Cardiac fibroblast (primary cell): ENCODE measurements at regions not wholly inside any gene's neighbourhood (a gene's known extent, or its start where the extent isn't known, plus 50 kb on each side); places are given as distances from the start of the nearest gene placed in this dataset.

Experiments used
- DNase-seq, 2 donors: peaks; one replicate each; pipeline versions ENCODE4 v3.0.0 to v3.0.0-alpha.2; 2010; ENCODE audit warnings: low read depth in 2 of 2
- H3K4me3 ChIP-seq, 2 donors: replicated peaks in 1 of 2; 1 replicate in 1 of 2; 2 replicates in 1 of 2; pipeline ENCODE4 v1.5.1; 2011; ENCODE audit warnings: low read depth in 2 of 2, low read length in 2 of 2, mild to moderate bottlenecking in 2 of 2, moderate library complexity in 1 of 2
- CTCF ChIP-seq: IDR thresholded peaks from one replicate; pipeline ENCODE4 v1.5.1; 2011; ENCODE audit warnings: low read depth, mild to moderate bottlenecking, low read length, inconsistent platforms

DNA sequence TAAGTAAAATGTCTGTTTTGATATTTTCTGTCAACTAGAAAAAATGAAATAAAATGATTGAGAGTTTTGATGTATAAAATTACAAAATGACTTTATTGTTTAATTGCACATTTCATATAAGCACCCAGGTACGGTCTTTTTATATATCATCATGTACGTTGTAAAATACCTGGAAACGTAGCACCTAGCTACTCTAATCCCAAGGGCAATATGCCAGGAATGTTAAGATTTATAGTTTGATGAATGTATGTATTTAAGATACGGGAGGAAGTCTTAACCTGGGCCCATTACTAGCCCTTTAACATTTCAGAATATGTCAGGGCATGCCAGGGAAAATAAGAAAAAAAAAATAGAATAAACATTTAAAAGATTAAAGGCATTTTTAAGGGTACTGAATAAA is 490.9 kb upstream of the NRSN1 start:
- no peak overlapping the region for H3K4me3 ChIP-seq
- TF ChIP-seq CTCF, result no peak

GRCh38 chr6:23637296-23637695 is 488.7 kb upstream of the NRSN1 start:
- no peak for DNase-seq
- TF ChIP-seq CTCF, result no peak
- H3K4me3 ChIP-seq, result no peak overlapping the region

More for the DNA sequence above, 490.9 kb upstream of the NRSN1 start:
- no peak for DNase-seq

DNA sequence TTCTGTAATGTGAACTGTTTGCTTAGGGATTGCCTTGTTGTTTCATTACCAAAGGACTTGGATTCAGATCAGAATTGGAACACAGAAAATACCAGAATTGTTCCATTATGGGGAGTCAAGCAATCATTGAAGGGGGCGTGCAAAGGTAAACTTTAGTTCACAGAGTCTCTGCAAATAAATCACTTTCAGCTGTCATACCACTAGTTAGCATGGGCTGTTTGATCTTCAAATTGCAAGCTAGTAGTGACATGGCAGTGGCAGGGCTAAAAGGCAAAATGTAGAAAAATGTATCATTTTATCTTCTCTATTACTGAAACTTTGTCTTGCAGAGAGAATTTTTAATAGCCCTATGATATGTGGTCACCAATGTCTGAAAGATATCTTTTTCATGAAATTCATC is 483.2 kb upstream of the NRSN1 start:
- H3K4me3 ChIP-seq, result no peak overlapping the region
- no peak for TF ChIP-seq CTCF
- DNase-seq, result no peak

- DNase-seq, result no peak
- no peak for TF ChIP-seq CTCF
- H3K4me3 ChIP-seq, result no peak overlapping the region
Observed at GRCh38 chr6:23647045-23647444, 479.0 kb upstream of the NRSN1 start.

- TF ChIP-seq CTCF, result no peak
- DNase-seq, result no peak
- H3K4me3 ChIP-seq, result no peak overlapping the region
Observed at GRCh38 chr6:23650676-23651075, 475.3 kb upstream of the NRSN1 start.

GRCh38 chr6:23654745-23655144 is 471.3 kb upstream of the NRSN1 start:
- TF ChIP-seq CTCF, result no peak
- H3K4me3 ChIP-seq, result no peak overlapping the region
- DNase-seq, result no peak

DNA sequence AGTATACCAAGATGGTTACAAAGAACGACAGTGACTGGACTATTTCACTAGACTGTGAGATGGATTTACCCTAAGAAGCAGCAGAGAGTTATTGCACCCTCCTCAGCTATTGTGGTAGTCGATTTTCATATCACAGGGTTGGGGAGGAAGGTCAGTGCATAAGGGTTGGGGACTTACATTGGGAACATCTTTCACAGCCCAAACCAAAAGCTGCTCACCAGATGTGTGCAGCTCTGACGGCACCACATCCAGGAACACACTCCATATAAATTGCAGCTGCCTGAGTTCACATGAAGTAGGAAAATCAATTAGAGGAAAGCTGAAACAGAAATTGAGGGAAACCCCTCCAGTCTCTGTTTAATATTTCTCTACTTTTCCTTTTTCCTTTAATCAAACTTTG is 470.5 kb upstream of the NRSN1 start:
- no peak for TF ChIP-seq CTCF

More for the DNA sequence above, 470.5 kb upstream of the NRSN1 start:
- DNase-seq, result no peak
- no peak overlapping the region for H3K4me3 ChIP-seq
